WERI-Rb-1 (cell line): ENCODE measurements at regions not wholly inside any gene's neighbourhood (a gene's known extent, or its start where the extent isn't known, plus 50 kb on each side); places are given as distances from the start of the nearest gene placed in this dataset.
A peak's percentile ranks its signal among the peaks of the same experiment; 100 is the strongest.
"Not testable (repeated sequence)": the region's sequence is repeated elsewhere in the genome, so short reads cannot be mapped to it uniquely, and the experiment has no call there.

ENCODE experiments used
- DNase-seq: peaks from one replicate; pipeline ENCODE4 v3.0.0-alpha.2; 2020
- H3K27ac ChIP-seq: fragments of 250-450 bp; sonication (Bioruptor Pico); 2 replicates; pipeline ENCODE4 v1.5.1; 2020; ENCODE audit warnings: mild to moderate bottlenecking, moderate library complexity
- H3K27me3 ChIP-seq: fragments of 250-450 bp; sonication (Bioruptor Pico); 2 replicates; pipeline ENCODE4 v1.5.1; 2021; ENCODE audit warnings: mild to moderate bottlenecking, low read depth, moderate library complexity; ENCODE audit not compliant: insufficient read depth, severe bottlenecking
- H3K36me3 ChIP-seq: fragments of 250-450 bp; sonication (Bioruptor Pico); 2 replicates; pipeline ENCODE4 v1.5.1; 2020; ENCODE audit warnings: mild to moderate bottlenecking, moderate library complexity
- H3K4me3 ChIP-seq: 2 replicates; pipeline ENCODE4 v1.5.1; 2011; ENCODE audit warnings: low read depth, mild to moderate bottlenecking, control low read depth, low read length
- H3K9me3 ChIP-seq: fragments of 250-450 bp; sonication (Bioruptor Pico); 2 replicates; pipeline ENCODE4 v1.5.1; 2021; ENCODE audit warnings: mild to moderate bottlenecking, moderate library complexity; ENCODE audit not compliant: severe bottlenecking
- CTCF ChIP-seq: IDR thresholded peaks from 2 replicates; pipeline ENCODE4 v1.5.1; 2011; ENCODE audit warnings: low read depth, mild to moderate bottlenecking, control low read depth, inconsistent platforms, low read length

GRCh38 chr2:133640103-133640502, 71.8 kb upstream of the NCKAP5 start:
- no peaks in the 10 kb centered on the region for H3K27me3 ChIP-seq
- DNase-seq, result no peak
- H3K36me3 ChIP-seq, result no peaks in the 10 kb centered on the region
- no peak for TF ChIP-seq CTCF
- H3K9me3 ChIP-seq, result no peaks in the 10 kb centered on the region
- H3K4me3 ChIP-seq, result no peak overlapping the region
- H3K27ac ChIP-seq, result no peak overlapping the region

GRCh38 chr2:133641497-133641896, 73.2 kb upstream of the NCKAP5 start:
- DNase-seq, result peak; percentile 37
- Histone ChIP-seq H3K4me3 (no peak overlapping the region), H3K27ac (no peak overlapping the region), H3K27me3 (no peaks in the 10 kb centered on the region), H3K36me3 (no peaks in the 10 kb centered on the region), H3K9me3 (no peaks in the 10 kb centered on the region)
- peak; percentile 61 for TF ChIP-seq CTCF

GRCh38 chr2:133641942-133642725, 73.9 kb upstream of the NCKAP5 start:
- Histone ChIP-seq H3K27me3 (no peaks in the 10 kb centered on the region), H3K9me3 (no peaks in the 10 kb centered on the region), H3K27ac (no peak overlapping the region), H3K36me3 (no peaks in the 10 kb centered on the region), H3K4me3 (no peak overlapping the region)
- no peak for DNase-seq
- TF ChIP-seq CTCF, result no peak

GRCh38 chr2:133642791-133643191, 74.5 kb upstream of the NCKAP5 start:
- H3K27me3 ChIP-seq, result no peaks in the 10 kb centered on the region
- no peak overlapping the region for H3K27ac ChIP-seq
- no peaks in the 10 kb centered on the region for H3K36me3 ChIP-seq
- no peaks in the 10 kb centered on the region for H3K9me3 ChIP-seq
- no peak for TF ChIP-seq CTCF
- no peak overlapping the region for H3K4me3 ChIP-seq
- no peak for DNase-seq

GRCh38 chr2:133643863-133644262, 75.6 kb upstream of the NCKAP5 start:
- Histone ChIP-seq H3K9me3 (no peaks in the 10 kb centered on the region), H3K27ac (no peak overlapping the region), H3K36me3 (no peaks in the 10 kb centered on the region), H3K4me3 (no peak overlapping the region), H3K27me3 (no peaks in the 10 kb centered on the region)
- no peak for DNase-seq
- no peak for TF ChIP-seq CTCF

- Histone ChIP-seq H3K27ac (no peak overlapping the region), H3K36me3 (no peaks in the 10 kb centered on the region), H3K9me3 (no peaks in the 10 kb centered on the region), H3K27me3 (no peaks in the 10 kb centered on the region), H3K4me3 (no peak overlapping the region)
- no peak for DNase-seq
- TF ChIP-seq CTCF, result no peak
Measured at GRCh38 chr2:133644846-133645245, 76.6 kb upstream of the NCKAP5 start.

- H3K4me3 ChIP-seq, H3K36me3 ChIP-seq, H3K27me3 ChIP-seq, DNase-seq, H3K9me3 ChIP-seq, H3K27ac ChIP-seq: not testable (repeated sequence)
Measured at GRCh38 chr2:133647386-133647785, 79.1 kb upstream of the NCKAP5 start.
